K562 (cell line): ENCODE measurements at regions not wholly inside any gene's neighbourhood (a gene's known extent, or its start where the extent isn't known, plus 50 kb on each side); places are given as distances from the start of the nearest gene placed in this dataset.
"Not testable (repeated sequence)": the region's sequence is repeated elsewhere in the genome, so short reads cannot be mapped to it uniquely, and the experiment has no call there.

Source experiments
- ATAC-seq: fragments of 200-7000 bp; cut with Tn5 transposase; 3 replicates; pipeline ENCODE4 v1.9.1; 2020; ENCODE audit warnings: moderate library complexity
- BruUV-seq: library from RNA; stranded (reverse); fragments of 400-500 nt; replicated peaks from 2 replicates; lab custom pipeline; 2021; lab: Mats Ljungman, UMichigan
- CTCF ChIA-PET: fragments of 300-600 bp; formaldehyde crosslinking; extraction: SDS; loops from one replicate; lab custom pipeline; 2021; ENCODE audit warnings: low intra/inter-chr PET ratio; lab: Yijun Ruan, JAX
- POLR2A ChIA-PET: fragments of 300-600, 350-650 bp; sonication (Branson Sonifier 250); formaldehyde crosslinking; extraction: SDS; loops from one replicate; lab custom pipeline; 2021; ENCODE audit warnings: antibody characterized with exemption, inconsistent platforms; lab: Yijun Ruan, JAX
- DNase-seq, 4 experiments: peaks; one replicate each; pipeline versions ENCODE4 v3.0.0 to v3.0.0-alpha.2; 2011 to 2018; ENCODE audit warnings: low spot score in 3 of 4, mixed read lengths in 3 of 4; ENCODE audit errors: extremely low read depth in 1 of 4
- FAIRE-seq: peaks from 2 replicates; lab custom pipeline; 2011; peaks lifted over from hg19 to GRCh38; lab: Jason Lieb, UNC
- H2AFZ ChIP-seq: 2 replicates; pipeline ENCODE4 v1.6.0; 2011; ENCODE audit warnings: low read depth, low read length, control low read depth, inconsistent platforms
- H3K27ac ChIP-seq: fragments of 200-600 bp; 3 replicates; pipeline ENCODE4 v1.8.0; 2011; ENCODE audit warnings: low read depth, mild to moderate bottlenecking, control low read depth, inconsistent platforms, low read length, moderate library complexity, mixed read lengths; ENCODE audit errors: extremely low read depth
- H3K27me3 ChIP-seq, 2 experiments: fragments of 300-600 bp in 1 of 2; 2 replicates in 1 of 2; 3 replicates in 1 of 2; pipeline versions ENCODE4 v1.6.0 to v1.8.0; 2011; ENCODE audit warnings: inconsistent platforms in 2 of 2, low read length in 2 of 2, mild to moderate bottlenecking in 1 of 2, mixed read lengths in 1 of 2, moderate library complexity in 1 of 2; ENCODE audit not compliant: control insufficient read depth in 2 of 2, insufficient read depth in 2 of 2
- H3K36me3 ChIP-seq: fragments of 300-600 bp; 3 replicates; pipeline ENCODE4 v1.8.0; 2011; ENCODE audit warnings: mild to moderate bottlenecking, low read length, inconsistent platforms; ENCODE audit not compliant: control insufficient read depth, insufficient read depth
- H3K4me1 ChIP-seq, 2 experiments: fragments of 200-600 bp in 1 of 2; replicated peaks in 1 of 2; 2 replicates in 1 of 2; 3 replicates in 1 of 2; pipeline versions ENCODE4 v1.5.1 to v1.8.0; 2011; ENCODE audit warnings: inconsistent platforms in 2 of 2, low read length in 2 of 2, mild to moderate bottlenecking in 1 of 2, mixed read lengths in 1 of 2, moderate library complexity in 1 of 2; ENCODE audit not compliant: control insufficient read depth in 2 of 2, insufficient read depth in 2 of 2
- H3K4me2 ChIP-seq: 2 replicates; pipeline ENCODE4 v1.6.1; 2011; ENCODE audit warnings: low read length, control low read depth, inconsistent platforms, mixed read lengths; ENCODE audit not compliant: insufficient read depth
- H3K4me3 ChIP-seq: fragments of 200-600 bp; sonication (generic), shearing (Covaris generic); 2 replicates; pipeline ENCODE4 v1.5.1; 2016; ENCODE audit warnings: control low read depth, inconsistent platforms
- H3K79me2 ChIP-seq: fragments of 200-600 bp; 3 replicates; pipeline ENCODE4 v1.8.0; 2011; ENCODE audit warnings: low read length, inconsistent platforms; ENCODE audit not compliant: control insufficient read depth, insufficient read depth
- H3K9ac ChIP-seq, 2 experiments: 2 replicates each; pipeline versions ENCODE4 v1.6.0 to v1.6.1; 2011; ENCODE audit warnings: low read depth in 2 of 2, low read length in 2 of 2, control low read depth in 1 of 2, inconsistent platforms in 1 of 2, mild to moderate bottlenecking in 1 of 2, mixed read lengths in 1 of 2; ENCODE audit not compliant: insufficient read depth in 1 of 2
- H3K9me1 ChIP-seq: one replicate; pipeline ENCODE4 v1.6.0; 2011; ENCODE audit warnings: inconsistent platforms, mild to moderate bottlenecking, low read length, moderate library complexity; ENCODE audit not compliant: control insufficient read depth, insufficient read depth
- H3K9me3 ChIP-seq: replicated peaks from 2 replicates; pipeline ENCODE4 v1.5.1; 2011; ENCODE audit warnings: low read depth, low read length, inconsistent platforms; ENCODE audit not compliant: control insufficient read depth, insufficient read depth
- H4K20me1 ChIP-seq: replicated peaks from 2 replicates; pipeline ENCODE4 v1.6.1; 2011; ENCODE audit warnings: low read length, inconsistent platforms, mixed read lengths; ENCODE audit not compliant: control insufficient read depth, insufficient read depth
- WGBS: fragments of 100-300 bp; shearing (Covaris generic); methylation state at CpG from one replicate; pipeline ENCODE4 v1.1.6; 2016; ENCODE audit warnings: low coverage, mixed read lengths; ENCODE audit not compliant: insufficient coverage; ENCODE audit errors: missing lambda C conversion rate; 5-methylcytosine and 5-hydroxymethylcytosine counted together
- in situ Hi-C: fragments of 300-500 bp; cut with MboI; formaldehyde crosslinking; loops from 4 replicates; pipeline ENCODE4 v1.15.0; 2018; ENCODE audit warnings: inconsistent platforms, mixed read lengths
- intact Hi-C: fragments of 100-400 bp; cut with micrococcal nuclease; formaldehyde crosslinking; loops from 2 replicates; pipeline ENCODE4 v1.14.2; 2022

- intact Hi-C loops, FAIRE-seq: not testable (repeated sequence)
- WGBS: no CpG with 5 or more reads among the region's 2 CpGs
These were observed 107.6 kb downstream of the SRGAP2 start for GRCh38 chr1:206310948-206311347.

GRCh38 chr1:206311611-206312273 lies 108.4 kb downstream of the SRGAP2 start:
- DNase-seq, H3K4me2 ChIP-seq, H3K79me2 ChIP-seq, CTCF ChIA-PET, ATAC-seq, BruUV-seq, H3K9ac ChIP-seq, in situ Hi-C loops, FAIRE-seq, H3K27me3 ChIP-seq, H2AFZ ChIP-seq, H3K4me1 ChIP-seq, POLR2A ChIA-PET, intact Hi-C loops, H4K20me1 ChIP-seq, H3K27ac ChIP-seq, H3K9me3 ChIP-seq, H3K9me1 ChIP-seq, H3K36me3 ChIP-seq, H3K4me3 ChIP-seq: not testable (repeated sequence)
- WGBS: 8% methylated on average over 2 of the region's 7 CpGs

More at GRCh38 chr1:206310948-206311347, 107.6 kb downstream of the SRGAP2 start:
- in situ Hi-C loops, H3K9ac ChIP-seq, H3K79me2 ChIP-seq, H3K27ac ChIP-seq, CTCF ChIA-PET, H3K4me1 ChIP-seq, DNase-seq, H4K20me1 ChIP-seq, H2AFZ ChIP-seq, H3K4me3 ChIP-seq, H3K36me3 ChIP-seq, POLR2A ChIA-PET, BruUV-seq, H3K4me2 ChIP-seq, H3K9me1 ChIP-seq, H3K27me3 ChIP-seq, H3K9me3 ChIP-seq: not testable (repeated sequence)
- peak; percentile 64; the same call in 2 of the 3 replicates for ATAC-seq

- 78% methylated on average over 3 of the region's 6 CpGs for WGBS
- H3K27me3 ChIP-seq, H3K4me1 ChIP-seq, H3K36me3 ChIP-seq, H3K9me3 ChIP-seq, H3K4me2 ChIP-seq, H2AFZ ChIP-seq, H3K9ac ChIP-seq, FAIRE-seq, POLR2A ChIA-PET, CTCF ChIA-PET, BruUV-seq, H3K4me3 ChIP-seq, H4K20me1 ChIP-seq, H3K79me2 ChIP-seq, H3K27ac ChIP-seq, in situ Hi-C loops, intact Hi-C loops, H3K9me1 ChIP-seq, DNase-seq, ATAC-seq: not testable (repeated sequence)
These were observed 108.9 kb downstream of the SRGAP2 start for GRCh38 chr1:206312274-206312665.
